ENCODE measurements at regions not wholly inside any gene's neighbourhood (a gene's known extent, or its start where the extent isn't known, plus 50 kb on each side); places are given as distances from the start of the nearest gene placed in this dataset.

DNA sequence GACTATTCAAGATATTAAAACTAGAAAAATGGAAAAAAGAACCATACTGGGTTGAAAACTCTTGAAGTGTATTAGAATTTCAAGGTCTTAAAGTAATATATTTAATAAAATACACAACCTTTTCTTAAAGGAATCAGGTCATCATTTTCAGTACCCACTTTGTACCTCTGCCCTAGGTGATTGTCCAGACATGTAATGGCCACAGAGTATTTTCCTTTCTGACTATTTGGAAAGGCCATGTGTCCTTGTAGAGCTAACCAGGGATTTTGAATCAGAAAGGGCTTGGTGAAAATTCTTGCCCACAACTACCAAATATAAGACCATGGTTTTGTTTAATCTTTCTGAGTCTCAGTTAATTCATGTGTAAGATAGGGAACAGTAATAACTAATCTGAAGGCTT lies 91.4 kb upstream of the MLIP start:
- ChIA-PET POLR2A (no interaction called here), CTCF (no interaction called here)
- H3K4me3 ChIP-seq = no peak overlapping the region
- H3K4me1 ChIP-seq = no peaks in the 10 kb centered on the region
- no peak overlapping the region for H3K4me2 ChIP-seq
- no peak for ATAC-seq
- no peak for FAIRE-seq
- H3K27ac ChIP-seq = no peak overlapping the region
- DNase-seq (ENCODE audit: low read depth in 1 of 2, low spot score in 1 of 2) = no peak
- no peaks in the 10 kb centered on the region for H3K9me3 ChIP-seq
- no peak for TF ChIP-seq CHD4 (IDR thresholded peaks at IDR 0.05; ENCODE audit: borderline replicate concordance)
- no peak for TF ChIP-seq FOSB (CRISPR knock-in tag; IDR thresholded peaks at IDR 0.05)
- no peak for TF ChIP-seq HEYL (CRISPR knock-in tag; IDR thresholded peaks at IDR 0.05)
- no peak for TF ChIP-seq POLR2A (IDR thresholded peaks at IDR 0.05; ENCODE audit: low read length)
- TF ChIP-seq KDM5A (IDR thresholded peaks at IDR 0.05) = no peak
- TF ChIP-seq, protein P1, sequence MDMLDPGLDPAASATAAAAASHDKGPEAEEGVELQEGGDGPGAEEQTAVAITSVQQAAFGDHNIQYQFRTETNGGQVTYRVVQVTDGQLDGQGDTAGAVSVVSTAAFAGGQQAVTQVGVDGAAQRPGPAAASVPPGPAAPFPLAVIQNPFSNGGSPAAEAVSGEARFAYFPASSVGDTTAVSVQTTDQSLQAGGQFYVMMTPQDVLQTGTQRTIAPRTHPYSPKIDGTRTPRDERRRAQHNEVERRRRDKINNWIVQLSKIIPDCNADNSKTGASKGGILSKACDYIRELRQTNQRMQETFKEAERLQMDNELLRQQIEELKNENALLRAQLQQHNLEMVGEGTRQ (IDR thresholded peaks at IDR 0.05) = no peak
- TF ChIP-seq, protein P2, sequence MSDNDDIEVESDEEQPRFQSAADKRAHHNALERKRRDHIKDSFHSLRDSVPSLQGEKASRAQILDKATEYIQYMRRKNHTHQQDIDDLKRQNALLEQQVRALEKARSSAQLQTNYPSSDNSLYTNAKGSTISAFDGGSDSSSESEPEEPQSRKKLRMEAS (IDR thresholded peaks at IDR 0.05) = no peak
- TF ChIP-seq ESRRA (IDR thresholded peaks at IDR 0.05; ENCODE audit: borderline replicate concordance, low read length) = no peak
- no peak for TF ChIP-seq NR3C1 (IDR thresholded peaks at IDR 0.05)
- no peak for TF ChIP-seq JUN (IDR thresholded peaks at IDR 0.05)
- TF ChIP-seq, protein P3, sequence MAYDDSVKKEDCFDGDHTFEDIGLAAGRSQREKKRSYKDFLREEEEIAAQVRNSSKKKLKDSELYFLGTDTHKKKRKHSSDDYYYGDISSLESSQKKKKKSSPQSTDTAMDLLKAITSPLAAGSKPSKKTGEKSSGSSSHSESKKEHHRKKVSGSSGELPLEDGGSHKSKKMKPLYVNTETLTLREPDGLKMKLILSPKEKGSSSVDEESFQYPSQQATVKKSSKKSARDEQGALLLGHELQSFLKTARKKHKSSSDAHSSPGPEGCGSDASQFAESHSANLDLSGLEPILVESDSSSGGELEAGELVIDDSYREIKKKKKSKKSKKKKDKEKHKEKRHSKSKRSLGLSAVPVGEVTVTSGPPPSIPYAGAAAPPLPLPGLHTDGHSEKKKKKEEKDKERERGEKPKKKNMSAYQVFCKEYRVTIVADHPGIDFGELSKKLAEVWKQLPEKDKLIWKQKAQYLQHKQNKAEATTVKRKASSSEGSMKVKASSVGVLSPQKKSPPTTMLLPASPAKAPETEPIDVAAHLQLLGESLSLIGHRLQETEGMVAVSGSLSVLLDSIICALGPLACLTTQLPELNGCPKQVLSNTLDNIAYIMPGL (CRISPR knock-in tag; IDR thresholded peaks at IDR 0.05; ENCODE audit: borderline replicate concordance) = no peak

DNA sequence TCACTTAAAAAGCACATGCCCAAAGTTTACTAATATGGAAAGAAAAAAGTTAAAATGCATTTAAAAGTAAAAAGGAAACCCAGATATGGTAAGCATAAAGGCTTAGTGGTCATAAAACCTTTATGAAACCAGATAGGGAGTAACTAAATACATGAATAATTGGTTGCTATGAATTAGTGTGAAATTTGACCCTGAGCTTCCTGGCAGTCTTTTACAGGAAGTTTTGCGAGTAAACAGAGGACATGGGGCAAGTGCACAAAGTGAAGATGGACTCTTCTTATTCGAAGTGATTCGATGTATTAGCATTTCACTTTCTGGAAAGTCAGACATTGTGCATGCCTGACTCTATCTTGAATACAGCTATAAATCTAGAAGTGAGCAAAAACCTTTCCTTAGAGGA lies 90.9 kb upstream of the MLIP start:
- Histone ChIP-seq H3K27ac (no peak overlapping the region), H3K4me2 (no peak overlapping the region), H3K4me3 (no peak overlapping the region), H3K4me1 (no peaks in the 10 kb centered on the region), H3K9me3 (no peaks in the 10 kb centered on the region)
- FAIRE-seq (no peak), DNase-seq (ENCODE audit: low read depth in 1 of 2, low spot score in 1 of 2) (no peak), ATAC-seq (no peak)
- POLR2A ChIA-PET = no interaction called here
- CTCF ChIA-PET = no interaction called here
- TF ChIP-seq, protein P4, sequence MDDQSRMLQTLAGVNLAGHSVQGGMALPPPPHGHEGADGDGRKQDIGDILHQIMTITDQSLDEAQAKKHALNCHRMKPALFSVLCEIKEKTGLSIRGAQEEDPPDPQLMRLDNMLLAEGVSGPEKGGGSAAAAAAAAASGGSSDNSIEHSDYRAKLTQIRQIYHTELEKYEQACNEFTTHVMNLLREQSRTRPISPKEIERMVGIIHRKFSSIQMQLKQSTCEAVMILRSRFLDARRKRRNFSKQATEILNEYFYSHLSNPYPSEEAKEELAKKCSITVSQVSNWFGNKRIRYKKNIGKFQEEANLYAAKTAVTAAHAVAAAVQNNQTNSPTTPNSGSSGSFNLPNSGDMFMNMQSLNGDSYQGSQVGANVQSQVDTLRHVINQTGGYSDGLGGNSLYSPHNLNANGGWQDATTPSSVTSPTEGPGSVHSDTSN (IDR thresholded peaks at IDR 0.05) = no peak
- TF ChIP-seq SMC3 (IDR thresholded peaks at IDR 0.05) (no peak), MAFK (IDR thresholded peaks at IDR 0.05; ENCODE audit: partially characterized antibody) (no peak), FOSL2 (IDR thresholded peaks at IDR 0.05) (no peak), FOSL2 (CRISPR knock-in tag; IDR thresholded peaks at IDR 0.05) (no peak), NFE2L2 (conservative IDR thresholded peaks at IDR 0.05; ENCODE audit: low read length) (no peak), RARB (CRISPR knock-in tag; IDR thresholded peaks at IDR 0.05) (no peak), ESRRA (IDR thresholded peaks at IDR 0.05; ENCODE audit: borderline replicate concordance, low read length) (no peak), JUN (IDR thresholded peaks at IDR 0.05) (no peak)
- TF ChIP-seq, protein P1 (IDR thresholded peaks at IDR 0.05) = no peak
- 42% methylated on average over 3 of the region's 3 CpGs for WGBS (ENCODE audit: missing lambda C conversion rate)

DNA sequence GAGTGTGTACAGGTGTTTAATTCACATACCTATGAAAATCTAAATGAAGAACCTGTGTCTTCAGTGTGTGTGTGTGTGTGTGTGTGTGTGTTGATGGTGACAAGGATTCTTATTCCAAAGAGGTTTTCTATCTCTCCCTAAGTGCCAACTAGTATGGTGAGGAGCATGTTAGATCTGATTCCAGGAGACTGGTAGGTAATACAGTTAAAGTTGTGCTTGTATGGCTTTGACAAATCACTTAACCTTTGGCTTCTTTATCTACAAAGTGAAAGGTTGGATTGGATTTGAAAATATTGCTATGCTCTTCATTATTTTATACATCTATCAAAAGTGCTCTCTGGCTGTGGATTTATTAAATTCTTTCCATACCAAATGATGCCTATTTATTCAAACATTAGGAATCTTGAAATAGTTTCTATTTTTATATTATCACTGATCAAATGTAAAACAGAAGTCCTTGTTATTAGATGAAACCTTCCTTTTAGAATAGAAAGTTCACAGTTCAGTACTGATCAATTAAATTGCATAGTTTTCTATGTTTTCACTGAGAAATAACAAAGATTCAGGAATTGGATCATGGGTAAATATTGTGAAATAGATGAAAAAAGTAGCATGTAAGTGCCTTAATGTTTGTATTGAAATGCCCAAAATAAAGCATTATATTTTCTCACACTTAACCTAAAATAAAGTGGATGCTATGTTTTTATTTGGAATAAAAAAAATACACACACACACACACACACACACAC lies 84.4 kb upstream of the MLIP start:
- Histone ChIP-seq H3K9me3 (no peaks in the 10 kb centered on the region), H3K4me2 (no peak overlapping the region), H3K4me1 (no peaks in the 10 kb centered on the region), H3K27ac (no peak overlapping the region), H3K4me3 (no peak overlapping the region)
- ChIA-PET CTCF (no interaction called here), POLR2A (no interaction called here)
- no peak for DNase-seq (ENCODE audit: low read depth in 1 of 2, low spot score in 1 of 2)
- no peak for FAIRE-seq
- ATAC-seq = no peak
- TF ChIP-seq HOXA7 (CRISPR knock-in tag; IDR thresholded peaks at IDR 0.05) = no peak
- no peak for TF ChIP-seq ZC3H11A (IDR thresholded peaks at IDR 0.05)
- TF ChIP-seq, protein P4 (IDR thresholded peaks at IDR 0.05) = no peak
- TF ChIP-seq CEBPB (IDR thresholded peaks at IDR 0.05) = no peak
- no peak for TF ChIP-seq MYC (IDR thresholded peaks at IDR 0.05; ENCODE audit: borderline replicate concordance, low read length)
- no peak for TF ChIP-seq HOXB13 (CRISPR knock-in tag; IDR thresholded peaks at IDR 0.05; ENCODE audit: low read depth)
- TF ChIP-seq, protein P5, sequence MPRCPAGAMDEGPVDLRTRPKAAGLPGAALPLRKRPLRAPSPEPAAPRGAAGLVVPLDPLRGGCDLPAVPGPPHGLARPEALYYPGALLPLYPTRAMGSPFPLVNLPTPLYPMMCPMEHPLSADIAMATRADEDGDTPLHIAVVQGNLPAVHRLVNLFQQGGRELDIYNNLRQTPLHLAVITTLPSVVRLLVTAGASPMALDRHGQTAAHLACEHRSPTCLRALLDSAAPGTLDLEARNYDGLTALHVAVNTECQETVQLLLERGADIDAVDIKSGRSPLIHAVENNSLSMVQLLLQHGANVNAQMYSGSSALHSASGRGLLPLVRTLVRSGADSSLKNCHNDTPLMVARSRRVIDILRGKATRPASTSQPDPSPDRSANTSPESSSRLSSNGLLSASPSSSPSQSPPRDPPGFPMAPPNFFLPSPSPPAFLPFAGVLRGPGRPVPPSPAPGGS (IDR thresholded peaks at IDR 0.05) = no peak
- TF ChIP-seq, protein P6, sequence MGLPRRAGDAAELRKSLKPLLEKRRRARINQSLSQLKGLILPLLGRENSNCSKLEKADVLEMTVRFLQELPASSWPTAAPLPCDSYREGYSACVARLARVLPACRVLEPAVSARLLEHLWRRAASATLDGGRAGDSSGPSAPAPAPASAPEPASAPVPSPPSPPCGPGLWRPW (IDR thresholded peaks at IDR 0.05) = no peak
- no peak for TF ChIP-seq CBX2 (IDR thresholded peaks at IDR 0.05; ENCODE audit: borderline replicate concordance, low read depth)
- TF ChIP-seq KDM5A (IDR thresholded peaks at IDR 0.05) = no peak
- no peak for TF ChIP-seq BHLHE40 (IDR thresholded peaks at IDR 0.05; ENCODE audit: low read depth, low read length)
- TF ChIP-seq ZFP36 (IDR thresholded peaks at IDR 0.05; ENCODE audit: borderline replicate concordance, partially characterized antibody) = no peak
- no peak for TF ChIP-seq NPAS2 (CRISPR knock-in tag; IDR thresholded peaks at IDR 0.05; ENCODE audit: borderline replicate concordance)
